ENCODE measurements at regions not wholly inside any gene's neighbourhood (a gene's known extent, or its start where the extent isn't known, plus 50 kb on each side); places are given as distances from the start of the nearest gene placed in this dataset.

GRCh38 chr6:53985366-53985765, 125.9 kb upstream of the MLIP start:
- DNase-seq, result no peak
- WGBS, 2 donors (ENCODE audit: low coverage in 1 of 2), result 56 to 80% methylated on average over 1 of the region's 1 CpG
- Histone ChIP-seq H3K27me3 (no peaks in the 10 kb centered on the region), H3K9me3 (no peaks in the 10 kb centered on the region), H3K36me3 (no peaks in the 10 kb centered on the region), H3K4me1 (peaks cover 0 to 14% (median 5%) of the 10 kb centered on the region in 4 donors), H3K27ac (no peak overlapping the region), H3K4me3 (no peak overlapping the region)
- intact Hi-C loops (cut with DNase I; ENCODE audit: low total_unique reads) (no loop called here), in situ Hi-C loops (cut with MboI; ENCODE audit: low pct_ligation_motif_present in 1 of 4, low pct_unique_long_range_greater_than_20kb in 1 of 4, low sequenced_read_pairs in 3 of 4) (loop anchor here (10.0 to 25.0 kb wide), 6 partner anchors 277 to 1252 kb away; no protein-coding TSS in a partner anchor)
- TF ChIP-seq CTCF (IDR thresholded peaks at IDR 0.05) (no peak), POLR2AphosphoS5 (IDR thresholded peaks at IDR 0.05) (no peak), POLR2A (IDR thresholded peaks at IDR 0.05) (no peak), EP300 (IDR thresholded peaks at IDR 0.05; ENCODE audit: low read depth) (no peak)

GRCh38 chr6:53986165-53986720, 125.0 kb upstream of the MLIP start:
- intact Hi-C loops (cut with DNase I; ENCODE audit: low total_unique reads) (no loop called here), in situ Hi-C loops (cut with MboI; ENCODE audit: low pct_ligation_motif_present in 1 of 4, low pct_unique_long_range_greater_than_20kb in 1 of 4, low sequenced_read_pairs in 3 of 4) (loop anchor here (10.0 to 25.0 kb wide), 6 partner anchors 276 to 1251 kb away; no protein-coding TSS in a partner anchor)
- H3K9me3 ChIP-seq, result no peaks in the 10 kb centered on the region
- H3K4me3 ChIP-seq, result no peak overlapping the region
- no peaks in the 10 kb centered on the region for H3K27me3 ChIP-seq
- peak; percentile 53 for DNase-seq
- WGBS, 2 donors (ENCODE audit: low coverage in 1 of 2), result 12 to 22% methylated on average over 3 of the region's 3 CpGs
- H3K27ac ChIP-seq, result peak overlapping the region in 1 of 4 donors; percentile 5
- no peaks in the 10 kb centered on the region for H3K36me3 ChIP-seq
- TF ChIP-seq POLR2A (IDR thresholded peaks at IDR 0.05) (no peak), POLR2AphosphoS5 (IDR thresholded peaks at IDR 0.05) (no peak), CTCF (IDR thresholded peaks at IDR 0.05) (peak; percentile 61 to 83 (median 77))
- H3K4me1 ChIP-seq, result peaks cover 0 to 14% (median 5%) of the 10 kb centered on the region in 4 donors

GRCh38 chr6:53986721-53987521, 124.3 kb upstream of the MLIP start:
- WGBS, 2 donors (ENCODE audit: low coverage in 1 of 2), result 65 to 68% methylated on average over 5 to 10 of the region's 10 CpGs
- intact Hi-C loops (cut with DNase I; ENCODE audit: low total_unique reads) (no loop called here), in situ Hi-C loops (cut with MboI; ENCODE audit: low pct_ligation_motif_present in 1 of 4, low pct_unique_long_range_greater_than_20kb in 1 of 4, low sequenced_read_pairs in 3 of 4) (loop anchor here (10.0 to 25.0 kb wide), 6 partner anchors 275 to 1250 kb away; no protein-coding TSS in a partner anchor)
- no peak for TF ChIP-seq EP300 (IDR thresholded peaks at IDR 0.05; ENCODE audit: low read depth)
- TF ChIP-seq CTCF (IDR thresholded peaks at IDR 0.05), result no peak
- no peak for TF ChIP-seq POLR2AphosphoS5 (IDR thresholded peaks at IDR 0.05)
- no peak for TF ChIP-seq POLR2A (IDR thresholded peaks at IDR 0.05)
- DNase-seq, result no peak
- Histone ChIP-seq H3K9me3 (no peaks in the 10 kb centered on the region), H3K4me3 (no peak overlapping the region), H3K36me3 (no peaks in the 10 kb centered on the region), H3K27me3 (no peaks in the 10 kb centered on the region), H3K27ac (peak overlapping the region in 1 of 4 donors; percentile 5), H3K4me1 (peaks cover 0 to 14% (median 5%) of the 10 kb centered on the region in 4 donors)

GRCh38 chr6:53987522-53987888, 123.7 kb upstream of the MLIP start:
- H3K27me3 ChIP-seq, result no peaks in the 10 kb centered on the region
- 88 to 100% methylated on average over 1 to 4 of the region's 4 CpGs for whole genome bisulfite sequencing, 2 donors (ENCODE audit: low coverage in 1 of 2)
- H3K9me3 ChIP-seq, result no peaks in the 10 kb centered on the region
- no peaks in the 10 kb centered on the region for H3K36me3 ChIP-seq
- no peak for DNase-seq
- intact Hi-C loops (cut with DNase I; ENCODE audit: low total_unique reads), result no loop called here
- in situ Hi-C loops (cut with MboI; ENCODE audit: low pct_ligation_motif_present in 1 of 4, low pct_unique_long_range_greater_than_20kb in 1 of 4, low sequenced_read_pairs in 3 of 4), result loop anchor here (10.0 to 25.0 kb wide), 6 partner anchors 275 to 1250 kb away; no protein-coding TSS in a partner anchor
- TF ChIP-seq POLR2A (IDR thresholded peaks at IDR 0.05) (no peak), POLR2AphosphoS5 (IDR thresholded peaks at IDR 0.05) (no peak), EP300 (IDR thresholded peaks at IDR 0.05; ENCODE audit: low read depth) (no peak), CTCF (IDR thresholded peaks at IDR 0.05) (no peak)
- H3K4me1 ChIP-seq, result peaks cover 0 to 14% (median 5%) of the 10 kb centered on the region in 4 donors
- no peak overlapping the region for H3K4me3 ChIP-seq
- no peak overlapping the region for H3K27ac ChIP-seq
